ENCODE measurements at regions not wholly inside any gene's neighbourhood (a gene's known extent, or its start where the extent isn't known, plus 50 kb on each side); places are given as distances from the start of the nearest gene placed in this dataset.

GRCh38 chr11:128174465-128175291, 412.7 kb downstream of the ETS1 start:
- TF ChIP-seq CTCF (conservative IDR thresholded peaks at IDR 0.05; ENCODE audit: low read length) (no peak), EZH2phosphoT487 (IDR thresholded peaks at IDR 0.05; ENCODE audit: borderline replicate concordance) (no peak)
